ENCODE measurements at regions not wholly inside any gene's neighbourhood (a gene's known extent, or its start where the extent isn't known, plus 50 kb on each side); places are given as distances from the start of the nearest gene placed in this dataset.

DNA sequence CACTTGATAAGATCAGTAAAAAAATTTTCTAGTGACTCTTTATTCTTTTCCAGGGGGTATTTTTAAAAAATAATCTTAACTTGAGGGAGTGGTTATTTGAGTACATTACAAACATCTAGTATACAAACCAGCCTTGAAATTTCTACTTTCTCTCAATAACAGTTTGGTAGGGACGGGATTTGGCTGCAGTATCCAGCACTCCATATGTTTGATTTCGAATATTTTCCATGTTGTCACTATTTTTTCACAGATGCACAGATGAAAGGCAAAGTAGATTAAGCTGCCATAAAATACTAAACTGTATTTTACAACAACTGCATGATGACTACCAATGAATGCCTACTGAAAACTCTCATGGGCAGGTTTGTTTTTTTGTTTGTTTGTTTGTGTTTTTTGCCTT, 225.0 kb downstream of the COX7B2 start:
- DNase-seq = no peak

GRCh38 chr4:46676364-46676763, 232.7 kb downstream of the COX7B2 start:
- no peak for DNase-seq

- DNase-seq = no peak
Measured at GRCh38 chr4:46674326-46674725, 234.7 kb downstream of the COX7B2 start.

DNA sequence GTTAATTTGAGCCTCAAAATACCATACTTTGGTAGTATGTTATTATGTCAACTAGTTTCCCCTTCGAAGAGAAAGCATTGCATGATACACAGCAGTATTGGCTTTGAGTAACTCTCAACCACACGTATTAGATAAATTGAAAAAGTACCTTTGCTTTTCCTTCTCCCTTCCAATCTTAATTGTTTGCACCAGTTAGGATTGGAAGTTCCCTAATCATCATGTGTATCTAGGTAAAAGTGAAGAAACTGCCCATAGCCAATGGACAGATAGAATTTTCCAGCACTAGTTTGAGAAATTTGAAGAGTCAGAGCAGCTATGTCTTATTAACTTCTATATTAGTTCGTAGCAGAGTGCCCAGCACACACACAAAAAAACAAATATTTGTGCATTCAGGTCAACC, 241.3 kb downstream of the COX7B2 start:
- DNase-seq = no peak

- no peak for DNase-seq
Measured at GRCh38 chr4:46656071-46656470, 253.0 kb downstream of the COX7B2 start.

DNA sequence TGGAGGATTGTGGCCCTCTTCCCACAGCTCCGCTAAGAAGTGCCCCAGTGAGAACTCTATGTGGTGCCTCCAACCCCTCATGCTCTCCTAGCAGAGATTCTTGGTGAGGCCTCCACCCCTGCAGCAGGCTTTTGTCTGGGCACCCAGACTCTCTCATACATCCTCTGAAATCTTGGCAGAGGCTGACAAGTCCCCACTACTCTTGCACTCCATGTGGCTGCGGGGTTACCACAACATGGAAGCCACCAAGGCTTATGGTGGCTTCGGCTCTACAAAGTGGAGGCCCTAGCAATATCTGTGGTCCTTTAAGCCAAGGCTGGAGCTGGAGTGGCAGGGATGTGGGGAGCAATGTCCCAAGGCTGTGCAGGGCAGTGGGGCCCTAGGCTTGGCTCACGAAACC, 255.2 kb downstream of the COX7B2 start:
- no peak for DNase-seq

DNA sequence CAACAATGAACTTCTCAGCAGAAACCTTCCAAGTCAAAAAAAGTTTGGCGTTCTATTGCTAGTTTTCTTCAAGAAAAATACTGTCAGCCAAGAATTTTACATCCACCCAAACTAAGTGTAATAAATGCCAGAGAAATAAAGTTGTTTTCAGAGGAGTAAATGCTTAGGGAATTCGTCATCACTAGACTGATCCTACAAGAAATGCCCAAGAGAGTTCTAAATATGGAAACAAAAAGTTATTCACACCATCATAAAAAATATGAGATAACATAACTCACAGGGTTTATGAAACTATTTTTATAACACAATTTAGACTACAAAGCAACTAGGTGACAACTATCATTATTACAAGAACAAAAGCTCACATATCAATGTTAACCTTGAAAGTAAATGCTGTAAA, 259.5 kb upstream of the GABRA2 start:
- no peak for DNase-seq

GRCh38 chr4:46648088-46648744, 258.3 kb upstream of the GABRA2 start:
- peak; percentile 27 to 69 for DNase-seq

- no peak for DNase-seq
Measured at GRCh38 chr4:46645126-46645525, 255.2 kb upstream of the GABRA2 start.

All from NCI-H446 (cell line).